ENCODE measurements at regions not wholly inside any gene's neighbourhood (a gene's known extent, or its start where the extent isn't known, plus 50 kb on each side); places are given as distances from the start of the nearest gene placed in this dataset.
"Not testable (repeated sequence)": the region's sequence is repeated elsewhere in the genome, so short reads cannot be mapped to it uniquely, and the experiment has no call there.

DNA sequence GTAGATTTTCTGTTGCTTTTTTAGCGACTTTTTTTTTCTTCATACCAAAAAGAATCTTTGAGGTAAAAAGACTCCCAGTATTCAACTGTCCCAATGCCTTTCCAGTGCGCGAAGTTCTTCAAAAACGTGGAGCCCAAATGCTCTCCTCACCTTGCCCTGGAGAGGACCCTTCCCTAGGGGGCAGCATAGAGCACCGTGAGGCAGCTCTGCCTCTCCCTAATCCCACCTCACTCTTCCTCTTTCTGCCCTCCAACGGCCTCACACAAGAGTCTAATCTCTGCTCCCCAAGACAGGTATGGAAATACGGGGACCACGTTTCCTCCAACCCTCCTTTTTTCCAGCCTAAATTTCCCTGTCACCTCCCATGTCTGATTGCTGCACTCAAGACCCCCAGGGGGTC lies 117.5 kb upstream of the ALX4 start:
- H3K27ac ChIP-seq = no peak overlapping the region
- H3K9me3 ChIP-seq = no peaks in the 10 kb centered on the region
- H3K4me3 ChIP-seq = no peak overlapping the region
- TF ChIP-seq, protein P1, sequence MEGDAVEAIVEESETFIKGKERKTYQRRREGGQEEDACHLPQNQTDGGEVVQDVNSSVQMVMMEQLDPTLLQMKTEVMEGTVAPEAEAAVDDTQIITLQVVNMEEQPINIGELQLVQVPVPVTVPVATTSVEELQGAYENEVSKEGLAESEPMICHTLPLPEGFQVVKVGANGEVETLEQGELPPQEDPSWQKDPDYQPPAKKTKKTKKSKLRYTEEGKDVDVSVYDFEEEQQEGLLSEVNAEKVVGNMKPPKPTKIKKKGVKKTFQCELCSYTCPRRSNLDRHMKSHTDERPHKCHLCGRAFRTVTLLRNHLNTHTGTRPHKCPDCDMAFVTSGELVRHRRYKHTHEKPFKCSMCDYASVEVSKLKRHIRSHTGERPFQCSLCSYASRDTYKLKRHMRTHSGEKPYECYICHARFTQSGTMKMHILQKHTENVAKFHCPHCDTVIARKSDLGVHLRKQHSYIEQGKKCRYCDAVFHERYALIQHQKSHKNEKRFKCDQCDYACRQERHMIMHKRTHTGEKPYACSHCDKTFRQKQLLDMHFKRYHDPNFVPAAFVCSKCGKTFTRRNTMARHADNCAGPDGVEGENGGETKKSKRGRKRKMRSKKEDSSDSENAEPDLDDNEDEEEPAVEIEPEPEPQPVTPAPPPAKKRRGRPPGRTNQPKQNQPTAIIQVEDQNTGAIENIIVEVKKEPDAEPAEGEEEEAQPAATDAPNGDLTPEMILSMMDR (IDR thresholded peaks at IDR 0.05) = no peak
- TF ChIP-seq POLR2AphosphoS5 (IDR thresholded peaks at IDR 0.05) = no peak
- TF ChIP-seq POLR2A (IDR thresholded peaks at IDR 0.05) = no peak
- intact Hi-C loops (cut with DNase I; ENCODE audit: low total_unique reads) = no loop called here
- H3K4me1 ChIP-seq = no peaks in the 10 kb centered on the region
- no peaks in the 10 kb centered on the region for H3K27me3 ChIP-seq
- no peaks in the 10 kb centered on the region for H3K36me3 ChIP-seq
- DNase-seq (ENCODE audit: low spot score in 2 of 2) = no peak

DNA sequence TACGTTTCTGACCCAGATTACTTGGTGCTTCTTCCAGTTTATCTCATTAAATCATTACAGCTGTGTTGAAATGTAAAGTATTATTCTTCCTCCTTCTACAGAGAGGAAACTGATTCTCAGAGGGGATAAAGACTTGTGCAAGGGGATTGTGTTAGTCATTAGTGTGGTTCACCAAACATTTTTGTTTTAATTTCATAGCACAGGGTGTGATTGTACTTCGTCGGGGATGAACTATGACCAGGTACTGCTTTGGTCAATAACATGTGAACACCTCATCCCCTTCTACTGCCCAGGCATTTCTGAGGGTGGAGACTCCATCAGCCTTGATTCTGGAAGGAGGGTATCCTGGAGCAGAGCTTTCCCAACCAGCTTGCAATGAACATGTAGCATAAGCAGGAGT lies 120.2 kb upstream of the ALX4 start:
- Histone ChIP-seq H3K36me3 (no peaks in the 10 kb centered on the region), H3K27ac (no peak overlapping the region), H3K4me3 (no peak overlapping the region), H3K9me3 (no peaks in the 10 kb centered on the region), H3K27me3 (no peaks in the 10 kb centered on the region), H3K4me1 (no peaks in the 10 kb centered on the region)
- no peak for DNase-seq (ENCODE audit: low spot score in 2 of 2)
- intact Hi-C loops (cut with DNase I; ENCODE audit: low total_unique reads) = no loop called here
- TF ChIP-seq POLR2AphosphoS5 (IDR thresholded peaks at IDR 0.05) (no peak), POLR2A (IDR thresholded peaks at IDR 0.05) (no peak)
- TF ChIP-seq, protein P1 (IDR thresholded peaks at IDR 0.05) = no peak

DNA sequence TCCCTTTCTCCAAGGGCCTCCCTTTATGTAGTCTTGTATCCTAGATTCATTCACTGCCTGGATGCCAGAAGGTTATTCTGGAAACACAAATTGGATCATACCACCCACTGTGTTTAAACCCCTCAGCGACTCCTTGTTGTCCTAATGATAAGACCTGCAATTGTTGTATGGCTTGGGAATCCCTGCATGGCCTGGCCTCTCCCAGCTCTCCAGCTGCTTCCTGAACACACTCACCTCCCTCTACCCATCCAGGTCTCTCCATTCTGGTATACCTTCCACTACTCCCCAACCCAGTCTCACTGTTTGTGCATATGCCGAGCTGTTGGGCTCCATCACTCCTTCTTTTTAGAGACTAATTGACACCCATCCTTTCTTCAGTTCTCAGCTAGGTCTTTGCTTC lies 124.3 kb upstream of the ALX4 start:
- intact Hi-C loops (cut with DNase I; ENCODE audit: low total_unique reads) = no loop called here
- no peaks in the 10 kb centered on the region for H3K4me1 ChIP-seq
- DNase-seq (ENCODE audit: low spot score in 2 of 2) = no peak
- no peak overlapping the region for H3K27ac ChIP-seq
- no peaks in the 10 kb centered on the region for H3K9me3 ChIP-seq
- H3K4me3 ChIP-seq = no peak overlapping the region
- TF ChIP-seq POLR2A (IDR thresholded peaks at IDR 0.05) (no peak), POLR2AphosphoS5 (IDR thresholded peaks at IDR 0.05) (no peak)
- TF ChIP-seq, protein P1 (IDR thresholded peaks at IDR 0.05) = no peak
- no peaks in the 10 kb centered on the region for H3K27me3 ChIP-seq
- no peaks in the 10 kb centered on the region for H3K36me3 ChIP-seq

DNA sequence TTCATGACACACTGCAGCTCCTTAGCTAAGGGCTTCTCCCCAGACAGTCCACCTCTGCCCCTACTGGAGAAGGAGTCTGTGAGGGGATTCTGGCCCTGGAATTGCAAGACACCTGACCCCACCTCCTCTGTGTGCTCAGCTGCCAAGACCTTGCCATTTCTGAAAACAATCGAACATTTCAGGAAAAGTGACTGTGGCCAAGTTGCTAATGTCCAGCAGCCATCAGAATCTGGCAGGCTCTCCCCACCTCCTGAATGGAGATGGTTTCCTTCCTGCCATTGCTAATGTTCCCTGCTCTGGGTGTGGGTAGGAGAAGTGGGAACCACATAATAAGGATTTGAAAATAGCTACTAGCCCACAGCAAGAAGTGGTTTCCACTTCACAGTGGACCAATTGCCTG lies 127.2 kb upstream of the ALX4 start:
- H3K27me3 ChIP-seq = no peaks in the 10 kb centered on the region
- TF ChIP-seq POLR2AphosphoS5 (IDR thresholded peaks at IDR 0.05) = no peak
- TF ChIP-seq POLR2A (IDR thresholded peaks at IDR 0.05) = no peak
- TF ChIP-seq, protein P1 (IDR thresholded peaks at IDR 0.05) = no peak
- intact Hi-C loops (cut with DNase I; ENCODE audit: low total_unique reads) = no loop called here

DNA sequence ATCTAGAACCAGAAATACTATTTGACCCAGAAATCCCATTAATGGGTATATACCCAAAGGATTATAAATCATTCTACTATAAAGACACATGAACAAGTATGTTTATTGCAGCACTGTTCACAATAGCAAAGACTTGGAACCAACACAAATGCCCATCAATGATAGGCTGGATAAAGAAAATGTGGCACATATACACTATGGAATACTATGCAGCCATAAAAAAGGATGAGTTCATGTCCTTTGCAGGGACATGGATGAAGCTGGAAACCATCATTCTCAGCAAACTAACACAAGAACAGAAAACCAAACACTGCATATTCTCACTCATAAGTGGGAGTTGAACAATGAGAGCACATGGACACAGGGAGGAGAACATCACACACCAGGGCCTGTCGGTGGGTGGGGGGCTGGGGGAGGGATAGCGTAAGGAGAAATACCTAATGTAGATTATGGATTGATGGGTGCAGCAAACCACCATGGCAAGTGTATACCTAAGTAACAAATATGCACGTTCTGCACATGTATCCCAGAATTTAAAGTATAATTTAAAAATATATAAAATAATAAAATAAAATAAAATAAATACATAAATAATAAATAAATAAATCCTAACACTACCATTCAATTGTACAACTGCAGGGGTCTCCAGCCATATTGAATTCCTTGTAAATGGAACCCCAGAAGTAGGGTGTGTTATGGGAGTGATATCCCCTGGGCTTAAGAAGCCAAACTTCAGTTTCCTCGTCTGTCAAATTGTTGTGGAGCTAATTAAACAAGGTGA lies 122.4 kb upstream of the CD82 start:
- H3K36me3 ChIP-seq; DNase-seq (ENCODE audit: low spot score in 2 of 2); intact Hi-C loops (cut with DNase I; ENCODE audit: low total_unique reads); H3K4me1 ChIP-seq; H3K27ac ChIP-seq; H3K27me3 ChIP-seq; H3K9me3 ChIP-seq; H3K4me3 ChIP-seq: not testable (repeated sequence)

More for the DNA sequence above, 127.2 kb upstream of the ALX4 start:
- H3K4me1 ChIP-seq = no peaks in the 10 kb centered on the region
- no peaks in the 10 kb centered on the region for H3K36me3 ChIP-seq
- no peak for DNase-seq (ENCODE audit: low spot score in 2 of 2)
- H3K4me3 ChIP-seq = no peak overlapping the region
- H3K27ac ChIP-seq = no peak overlapping the region
- H3K9me3 ChIP-seq = no peaks in the 10 kb centered on the region
